GDM1 (cell line): ENCODE measurements at regions not wholly inside any gene's neighbourhood (a gene's known extent, or its start where the extent isn't known, plus 50 kb on each side); places are given as distances from the start of the nearest gene placed in this dataset.
"Not testable (repeated sequence)": the region's sequence is repeated elsewhere in the genome, so short reads cannot be mapped to it uniquely, and the experiment has no call there.

Experiments used
- DNase-seq: peaks from one replicate; lab custom pipeline; 2025; lab: John Stamatoyannopoulos, UW

GRCh38 chr7:14092331-14092730, 102.9 kb upstream of the ETV1 start:
- no peak for DNase-seq

GRCh38 chr7:14085901-14086300, 96.4 kb upstream of the ETV1 start:
- DNase-seq, result no peak

- DNase-seq, result no peak
These were observed 94.3 kb upstream of the ETV1 start for GRCh38 chr7:14083761-14084160.

GRCh38 chr7:14073988-14074387, 84.5 kb upstream of the ETV1 start:
- no peak for DNase-seq

- DNase-seq, result peak; percentile 3
These were observed 84.1 kb upstream of the ETV1 start for GRCh38 chr7:14073543-14073942.

GRCh38 chr7:14071045-14071444, 81.6 kb upstream of the ETV1 start:
- DNase-seq, result peak; percentile 47

- DNase-seq, result peak; percentile 12
These were observed 80.5 kb upstream of the ETV1 start for GRCh38 chr7:14069961-14070360.

GRCh38 chr7:14066783-14067182, 77.3 kb upstream of the ETV1 start:
- not testable (repeated sequence) for DNase-seq

GRCh38 chr7:14065286-14065685, 75.8 kb upstream of the ETV1 start:
- DNase-seq, result no peak

- no peak for DNase-seq
These were observed 66.3 kb upstream of the ETV1 start for GRCh38 chr7:14055813-14056212.

GRCh38 chr7:14054125-14054524, 64.7 kb upstream of the ETV1 start:
- DNase-seq, result no peak

GRCh38 chr7:14048889-14049288, 59.4 kb upstream of the ETV1 start:
- DNase-seq, result no peak

- DNase-seq, result peak; percentile 65
These were observed 58.4 kb upstream of the ETV1 start for GRCh38 chr7:14047709-14048399.

- DNase-seq, result no peak
These were observed 56.2 kb upstream of the ETV1 start for GRCh38 chr7:14045651-14046050.

GRCh38 chr7:14040528-14040927, 51.1 kb upstream of the ETV1 start:
- DNase-seq, result no peak
